ENCODE measurements at regions not wholly inside any gene's neighbourhood (a gene's known extent, or its start where the extent isn't known, plus 50 kb on each side); places are given as distances from the start of the nearest gene placed in this dataset.

DNA sequence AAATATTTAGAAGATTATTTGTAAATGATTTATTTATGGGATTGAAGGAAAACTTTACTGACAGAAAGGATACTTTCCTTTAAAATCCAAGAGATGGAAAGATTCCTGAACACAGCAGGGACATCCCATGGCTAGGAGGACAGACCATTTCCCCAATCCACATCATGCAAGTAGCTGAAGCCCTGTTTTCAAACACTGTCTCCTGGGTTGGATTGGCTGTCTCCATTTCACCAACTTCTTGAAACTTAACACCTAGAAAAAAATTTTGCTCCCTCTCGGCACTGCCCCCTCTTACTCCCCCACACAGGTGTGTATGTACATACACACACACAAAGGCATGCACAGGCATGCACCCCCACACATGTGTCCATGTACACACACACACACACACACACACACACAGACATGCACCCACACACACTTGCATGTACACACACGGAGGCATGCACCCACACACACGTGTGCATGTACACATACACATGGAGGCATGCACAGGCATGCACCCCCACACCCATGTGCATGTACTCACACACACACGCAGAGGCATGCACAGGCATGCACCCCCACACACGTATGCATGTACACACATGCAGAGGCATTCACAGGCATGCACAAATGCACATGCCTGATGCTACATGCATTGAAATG lies 320.0 kb downstream of the CHRM3 start:
- H3K4me1 Mint-ChIP-seq, result peaks cover 15% of the 10 kb centered on the region
- no peaks in the 10 kb centered on the region for H3K36me3 Mint-ChIP-seq
- TF ChIP-seq, protein P1, sequence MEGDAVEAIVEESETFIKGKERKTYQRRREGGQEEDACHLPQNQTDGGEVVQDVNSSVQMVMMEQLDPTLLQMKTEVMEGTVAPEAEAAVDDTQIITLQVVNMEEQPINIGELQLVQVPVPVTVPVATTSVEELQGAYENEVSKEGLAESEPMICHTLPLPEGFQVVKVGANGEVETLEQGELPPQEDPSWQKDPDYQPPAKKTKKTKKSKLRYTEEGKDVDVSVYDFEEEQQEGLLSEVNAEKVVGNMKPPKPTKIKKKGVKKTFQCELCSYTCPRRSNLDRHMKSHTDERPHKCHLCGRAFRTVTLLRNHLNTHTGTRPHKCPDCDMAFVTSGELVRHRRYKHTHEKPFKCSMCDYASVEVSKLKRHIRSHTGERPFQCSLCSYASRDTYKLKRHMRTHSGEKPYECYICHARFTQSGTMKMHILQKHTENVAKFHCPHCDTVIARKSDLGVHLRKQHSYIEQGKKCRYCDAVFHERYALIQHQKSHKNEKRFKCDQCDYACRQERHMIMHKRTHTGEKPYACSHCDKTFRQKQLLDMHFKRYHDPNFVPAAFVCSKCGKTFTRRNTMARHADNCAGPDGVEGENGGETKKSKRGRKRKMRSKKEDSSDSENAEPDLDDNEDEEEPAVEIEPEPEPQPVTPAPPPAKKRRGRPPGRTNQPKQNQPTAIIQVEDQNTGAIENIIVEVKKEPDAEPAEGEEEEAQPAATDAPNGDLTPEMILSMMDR (IDR thresholded peaks at IDR 0.05; ENCODE audit: unreplicated experiment), result no peak

DNA sequence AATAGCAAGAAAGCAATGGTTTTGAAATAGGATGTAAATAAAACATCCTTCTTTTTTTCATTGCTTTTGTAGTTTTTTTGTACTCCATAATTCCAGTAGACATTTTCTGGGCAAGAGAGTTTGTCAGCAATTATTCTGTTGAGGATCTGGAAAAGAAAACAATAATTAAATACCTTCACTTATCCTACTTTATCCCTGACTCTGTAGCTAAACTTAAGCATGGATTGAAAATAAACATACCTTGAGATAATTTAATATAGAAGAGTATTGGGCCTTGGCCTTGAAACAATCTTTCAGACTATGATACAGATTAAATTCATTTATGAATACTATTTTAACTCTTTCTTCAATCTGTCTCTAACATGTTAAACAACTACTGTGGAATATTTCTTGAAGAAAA lies 321.2 kb downstream of the CHRM3 start:
- no peak for DNase-seq (ENCODE audit: low spot score in 2 of 2, unreplicated experiment in 2 of 2)
- peak overlapping the region; percentile 75 for H3K27ac Mint-ChIP-seq
- H3K9me3 Mint-ChIP-seq, result peaks cover 4% of the 10 kb centered on the region
- TF ChIP-seq, protein P1 (IDR thresholded peaks at IDR 0.05; ENCODE audit: unreplicated experiment), result no peak
- H3K4me1 Mint-ChIP-seq, result peaks cover 25% of the 10 kb centered on the region
- H3K4me3 Mint-ChIP-seq, result no peak overlapping the region
- H3K36me3 Mint-ChIP-seq, result no peaks in the 10 kb centered on the region
- no peaks in the 10 kb centered on the region for H3K27me3 Mint-ChIP-seq (ENCODE audit: low read depth)

More for the DNA sequence above, 320.0 kb downstream of the CHRM3 start:
- Mint-ChIP-seq H3K27ac (no peak overlapping the region), H3K4me3 (no peak overlapping the region), H3K9me3 (peaks cover 8% of the 10 kb centered on the region), H3K27me3 (ENCODE audit: low read depth) (no peaks in the 10 kb centered on the region)
- no peak for DNase-seq (ENCODE audit: low spot score in 2 of 2, unreplicated experiment in 2 of 2)

DNA sequence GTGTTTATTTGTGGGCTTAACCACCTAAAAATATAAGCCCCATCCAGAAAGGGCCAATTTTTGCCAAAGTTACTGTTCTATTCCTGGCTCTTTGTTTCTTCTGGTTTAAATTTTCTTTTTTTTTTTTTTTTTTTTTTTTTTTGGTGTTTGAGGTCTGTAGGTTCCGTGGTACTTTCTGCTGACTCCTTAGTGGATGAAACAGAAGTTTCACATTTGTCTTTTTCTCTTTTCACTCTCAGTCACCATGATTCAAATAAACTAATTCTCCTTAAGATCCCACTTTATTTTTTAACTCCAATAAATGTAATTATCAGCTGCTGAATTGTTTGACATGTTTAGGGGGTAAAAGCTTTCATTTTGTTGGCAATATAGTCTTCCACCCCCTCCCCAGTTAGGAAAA lies 322.3 kb downstream of the CHRM3 start:
- H3K9me3 Mint-ChIP-seq, result peaks cover 4% of the 10 kb centered on the region
- H3K36me3 Mint-ChIP-seq, result no peaks in the 10 kb centered on the region
- TF ChIP-seq, protein P1 (IDR thresholded peaks at IDR 0.05; ENCODE audit: unreplicated experiment), result no peak
- peaks cover 29% of the 10 kb centered on the region for H3K4me1 Mint-ChIP-seq
- no peak overlapping the region for H3K4me3 Mint-ChIP-seq
- H3K27ac Mint-ChIP-seq, result no peak overlapping the region
- no peaks in the 10 kb centered on the region for H3K27me3 Mint-ChIP-seq (ENCODE audit: low read depth)
- DNase-seq (ENCODE audit: low spot score in 2 of 2, unreplicated experiment in 2 of 2), result no peak

DNA sequence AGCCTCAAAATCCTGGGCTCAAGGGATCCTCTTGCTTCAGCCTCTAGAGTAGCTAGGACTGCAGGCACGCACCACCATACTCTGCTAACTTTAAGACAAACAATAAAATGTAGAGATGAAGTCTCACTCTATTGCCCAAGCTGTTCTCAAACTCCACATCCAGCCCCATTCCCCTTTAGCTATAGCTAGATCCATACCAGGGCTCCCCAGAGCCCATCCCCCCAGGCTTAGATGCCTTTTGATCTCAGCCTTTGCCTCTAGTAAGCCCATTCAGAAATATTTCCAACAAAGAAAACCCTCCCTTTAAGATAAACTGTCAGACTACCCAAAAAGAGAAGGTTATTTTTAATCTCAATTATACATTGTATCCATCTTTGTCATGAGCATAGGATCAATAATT lies 325.4 kb downstream of the CHRM3 start:
- no peaks in the 10 kb centered on the region for H3K36me3 Mint-ChIP-seq
- TF ChIP-seq, protein P1 (IDR thresholded peaks at IDR 0.05; ENCODE audit: unreplicated experiment), result no peak
- no peak for DNase-seq (ENCODE audit: low spot score in 2 of 2, unreplicated experiment in 2 of 2)
- peaks cover 26% of the 10 kb centered on the region for H3K4me1 Mint-ChIP-seq
- no peak overlapping the region for H3K27ac Mint-ChIP-seq
- no peaks in the 10 kb centered on the region for H3K27me3 Mint-ChIP-seq (ENCODE audit: low read depth)
- H3K9me3 Mint-ChIP-seq, result peaks cover 4% of the 10 kb centered on the region
- no peak overlapping the region for H3K4me3 Mint-ChIP-seq

DNA sequence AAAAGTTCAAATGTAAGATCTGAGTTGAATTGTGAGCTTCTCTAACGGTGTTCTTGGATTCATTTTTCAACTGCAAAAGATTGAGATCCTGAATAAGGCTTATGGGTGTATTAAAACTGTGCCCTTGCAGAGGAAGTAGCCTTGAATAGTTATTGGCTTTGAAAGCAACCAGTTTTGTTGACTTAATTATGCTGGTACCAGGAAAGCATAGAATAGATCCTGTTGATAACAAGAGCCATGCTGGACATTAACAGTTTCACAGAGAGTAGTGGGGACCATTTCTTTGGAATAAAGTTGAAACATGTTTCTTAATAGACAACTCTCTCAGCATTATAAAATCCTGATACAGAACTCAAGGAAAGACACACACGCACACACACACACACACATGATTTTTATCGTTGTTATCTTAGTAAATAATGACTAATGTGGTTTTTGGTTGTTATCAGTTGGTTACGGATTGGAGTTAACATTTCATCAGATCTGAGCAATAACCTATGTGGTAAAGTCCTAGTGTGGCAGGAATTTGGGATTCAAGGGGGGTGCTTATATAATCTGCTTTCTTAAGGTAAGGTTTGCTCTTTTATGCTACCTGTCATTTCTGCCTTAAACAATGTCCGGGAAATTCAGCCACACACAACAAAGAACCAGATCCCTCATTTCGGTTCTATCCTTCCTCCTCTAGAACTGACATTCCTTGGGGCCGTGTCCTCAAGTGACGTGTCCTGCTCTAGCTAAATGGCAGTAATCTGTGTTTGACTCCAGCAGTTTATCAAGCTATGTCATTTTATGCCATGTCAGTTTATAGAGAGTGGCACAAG lies 330.9 kb downstream of the CHRM3 start:
- TF ChIP-seq, protein P1 (IDR thresholded peaks at IDR 0.05; ENCODE audit: unreplicated experiment), result no peak
- Mint-ChIP-seq H3K4me1 (peaks cover 48% of the 10 kb centered on the region), H3K4me3 (no peak overlapping the region), H3K36me3 (no peaks in the 10 kb centered on the region), H3K27me3 (ENCODE audit: low read depth) (no peaks in the 10 kb centered on the region), H3K27ac (no peak overlapping the region), H3K9me3 (no peaks in the 10 kb centered on the region)
- DNase-seq (ENCODE audit: low spot score in 2 of 2, unreplicated experiment in 2 of 2), result no peak

All from mesothelial cell of epicardium (in vitro differentiated cells).